IMR-90 (cell line): ENCODE measurements at regions not wholly inside any gene's neighbourhood (a gene's known extent, or its start where the extent isn't known, plus 50 kb on each side); places are given as distances from the start of the nearest gene placed in this dataset.

Experiments used
- MAZ ChIP-seq: IDR thresholded peaks from 2 replicates; pipeline ENCODE4 v1.6.1; 2012; ENCODE audit warnings: low read depth, mild to moderate bottlenecking, low read length, improper control_type of control experiment, moderate library complexity, borderline replicate concordance
- POLR2A ChIP-seq: IDR thresholded peaks from 2 replicates; pipeline ENCODE4 v1.6.1; 2012; ENCODE audit warnings: mild to moderate bottlenecking, low read depth, low read length
- RAD21 ChIP-seq: IDR thresholded peaks from 2 replicates; pipeline ENCODE4 v1.6.1; 2012; ENCODE audit warnings: low read length, improper control_type of control experiment
- SMC3 ChIP-seq: fragments of 150-350 bp; IDR thresholded peaks from 2 replicates; pipeline ENCODE4 v1.6.1; 2016; ENCODE audit warnings: low read depth, mild to moderate bottlenecking, antibody characterized with exemption, low read length, moderate library complexity
- TF ChIP-seq, protein P1 (sequence below): fragments of 150-350 bp; IDR thresholded peaks from 2 replicates; pipeline ENCODE4 v1.6.1; 2017; ENCODE audit warnings: mild to moderate bottlenecking, antibody characterized with exemption, low read length, low read depth
- TF ChIP-seq, protein P2 (sequence below): conservative IDR thresholded peaks from 2 replicates; pipeline ENCODE4 v1.5.1; 2012; ENCODE audit warnings: mild to moderate bottlenecking, low read depth, low read length, improper control_type of control experiment

DNA sequence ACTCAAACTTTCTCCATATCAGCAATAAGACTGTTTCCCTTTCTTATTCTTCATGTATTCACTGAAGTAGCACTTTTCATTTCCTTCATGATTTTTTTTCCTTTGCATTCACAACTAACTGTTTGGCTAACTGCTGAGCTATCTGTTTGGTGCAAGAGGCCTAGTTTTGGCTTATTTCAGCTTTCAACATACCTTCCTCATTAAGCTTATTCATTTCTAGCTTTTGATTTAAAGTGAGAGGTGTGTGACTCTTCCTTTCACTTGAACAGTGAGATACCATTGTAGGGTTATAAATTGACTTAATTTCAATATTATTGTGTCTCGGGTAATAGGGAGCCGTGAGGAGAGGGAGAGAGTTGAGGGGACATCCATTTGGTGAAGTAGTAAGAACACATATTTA is 262.0 kb upstream of the PREP start:
- no peak for TF ChIP-seq SMC3
- TF ChIP-seq, protein P1, sequence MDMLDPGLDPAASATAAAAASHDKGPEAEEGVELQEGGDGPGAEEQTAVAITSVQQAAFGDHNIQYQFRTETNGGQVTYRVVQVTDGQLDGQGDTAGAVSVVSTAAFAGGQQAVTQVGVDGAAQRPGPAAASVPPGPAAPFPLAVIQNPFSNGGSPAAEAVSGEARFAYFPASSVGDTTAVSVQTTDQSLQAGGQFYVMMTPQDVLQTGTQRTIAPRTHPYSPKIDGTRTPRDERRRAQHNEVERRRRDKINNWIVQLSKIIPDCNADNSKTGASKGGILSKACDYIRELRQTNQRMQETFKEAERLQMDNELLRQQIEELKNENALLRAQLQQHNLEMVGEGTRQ, result no peak
- TF ChIP-seq, protein P2, sequence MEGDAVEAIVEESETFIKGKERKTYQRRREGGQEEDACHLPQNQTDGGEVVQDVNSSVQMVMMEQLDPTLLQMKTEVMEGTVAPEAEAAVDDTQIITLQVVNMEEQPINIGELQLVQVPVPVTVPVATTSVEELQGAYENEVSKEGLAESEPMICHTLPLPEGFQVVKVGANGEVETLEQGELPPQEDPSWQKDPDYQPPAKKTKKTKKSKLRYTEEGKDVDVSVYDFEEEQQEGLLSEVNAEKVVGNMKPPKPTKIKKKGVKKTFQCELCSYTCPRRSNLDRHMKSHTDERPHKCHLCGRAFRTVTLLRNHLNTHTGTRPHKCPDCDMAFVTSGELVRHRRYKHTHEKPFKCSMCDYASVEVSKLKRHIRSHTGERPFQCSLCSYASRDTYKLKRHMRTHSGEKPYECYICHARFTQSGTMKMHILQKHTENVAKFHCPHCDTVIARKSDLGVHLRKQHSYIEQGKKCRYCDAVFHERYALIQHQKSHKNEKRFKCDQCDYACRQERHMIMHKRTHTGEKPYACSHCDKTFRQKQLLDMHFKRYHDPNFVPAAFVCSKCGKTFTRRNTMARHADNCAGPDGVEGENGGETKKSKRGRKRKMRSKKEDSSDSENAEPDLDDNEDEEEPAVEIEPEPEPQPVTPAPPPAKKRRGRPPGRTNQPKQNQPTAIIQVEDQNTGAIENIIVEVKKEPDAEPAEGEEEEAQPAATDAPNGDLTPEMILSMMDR, result no peak
- TF ChIP-seq POLR2A, result no peak
- TF ChIP-seq RAD21, result no peak
- no peak for TF ChIP-seq MAZ
